ENCODE measurements at regions not wholly inside any gene's neighbourhood (a gene's known extent, or its start where the extent isn't known, plus 50 kb on each side); places are given as distances from the start of the nearest gene placed in this dataset.

DNA sequence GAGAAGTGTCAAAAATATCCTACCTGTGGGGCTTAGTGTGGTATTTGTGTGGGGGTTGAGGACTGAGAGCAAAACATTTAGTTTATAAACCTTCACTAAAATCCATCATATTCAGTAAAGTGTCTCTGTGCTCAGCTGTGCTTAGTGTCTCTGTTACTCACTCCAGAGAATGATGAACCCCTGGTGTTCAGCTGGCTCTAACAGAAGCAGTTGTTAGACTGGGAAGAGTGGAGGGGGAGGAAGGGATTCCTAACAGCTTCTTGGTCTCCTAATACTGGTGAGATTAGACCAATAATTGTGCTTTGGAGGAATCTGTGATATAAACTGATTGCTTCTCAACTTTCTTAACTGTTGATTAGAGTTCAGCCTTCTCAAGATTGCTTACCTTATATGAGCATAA lies 1123.5 kb downstream of the ROBO2 start:
- no peaks in the 10 kb centered on the region for H3K36me3 ChIP-seq
- TF ChIP-seq POLR2A (IDR thresholded peaks at IDR 0.05) (no peak), EP300 (IDR thresholded peaks at IDR 0.05) (no peak)
- TF ChIP-seq, protein P1, sequence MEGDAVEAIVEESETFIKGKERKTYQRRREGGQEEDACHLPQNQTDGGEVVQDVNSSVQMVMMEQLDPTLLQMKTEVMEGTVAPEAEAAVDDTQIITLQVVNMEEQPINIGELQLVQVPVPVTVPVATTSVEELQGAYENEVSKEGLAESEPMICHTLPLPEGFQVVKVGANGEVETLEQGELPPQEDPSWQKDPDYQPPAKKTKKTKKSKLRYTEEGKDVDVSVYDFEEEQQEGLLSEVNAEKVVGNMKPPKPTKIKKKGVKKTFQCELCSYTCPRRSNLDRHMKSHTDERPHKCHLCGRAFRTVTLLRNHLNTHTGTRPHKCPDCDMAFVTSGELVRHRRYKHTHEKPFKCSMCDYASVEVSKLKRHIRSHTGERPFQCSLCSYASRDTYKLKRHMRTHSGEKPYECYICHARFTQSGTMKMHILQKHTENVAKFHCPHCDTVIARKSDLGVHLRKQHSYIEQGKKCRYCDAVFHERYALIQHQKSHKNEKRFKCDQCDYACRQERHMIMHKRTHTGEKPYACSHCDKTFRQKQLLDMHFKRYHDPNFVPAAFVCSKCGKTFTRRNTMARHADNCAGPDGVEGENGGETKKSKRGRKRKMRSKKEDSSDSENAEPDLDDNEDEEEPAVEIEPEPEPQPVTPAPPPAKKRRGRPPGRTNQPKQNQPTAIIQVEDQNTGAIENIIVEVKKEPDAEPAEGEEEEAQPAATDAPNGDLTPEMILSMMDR (IDR thresholded peaks at IDR 0.05), result no peak
- no peaks in the 10 kb centered on the region for H3K9me3 ChIP-seq
- DNase-seq, result no peak
- no peak overlapping the region for H3K27ac ChIP-seq
- H3K4me3 ChIP-seq, result no peak overlapping the region
- no peaks in the 10 kb centered on the region for H3K4me1 ChIP-seq (ENCODE audit: insufficient read depth)
- peaks cover 4% of the 10 kb centered on the region for H3K27me3 ChIP-seq
- intact Hi-C loops (cut with DNase I), result no loop called here

DNA sequence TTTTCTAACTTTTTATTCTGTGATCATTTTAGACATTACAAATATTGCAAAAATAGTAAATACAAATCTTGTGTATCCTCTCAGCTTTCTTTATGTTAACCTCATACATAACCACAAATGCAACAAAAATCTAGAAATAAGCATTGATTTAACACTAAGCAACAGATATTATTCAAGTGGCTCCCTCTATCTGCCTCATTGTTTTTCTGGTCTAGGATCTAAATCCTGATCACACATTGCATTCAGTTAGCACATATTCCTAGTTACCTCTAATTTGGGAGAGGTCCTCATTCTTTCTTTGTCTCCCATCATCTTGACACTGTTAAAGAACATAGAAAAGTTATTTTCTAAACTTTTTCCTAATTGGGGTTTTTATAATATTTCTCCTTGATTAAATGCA lies 1126.0 kb downstream of the ROBO2 start:
- H3K4me3 ChIP-seq, result no peak overlapping the region
- H3K9me3 ChIP-seq, result no peaks in the 10 kb centered on the region
- H3K27ac ChIP-seq, result no peak overlapping the region
- TF ChIP-seq, protein P1 (IDR thresholded peaks at IDR 0.05), result no peak
- TF ChIP-seq POLR2A (IDR thresholded peaks at IDR 0.05), result no peak
- no peaks in the 10 kb centered on the region for H3K36me3 ChIP-seq
- no peaks in the 10 kb centered on the region for H3K4me1 ChIP-seq (ENCODE audit: insufficient read depth)
- DNase-seq, result no peak
- H3K27me3 ChIP-seq, result peaks cover 4% of the 10 kb centered on the region
- intact Hi-C loops (cut with DNase I), result no loop called here

DNA sequence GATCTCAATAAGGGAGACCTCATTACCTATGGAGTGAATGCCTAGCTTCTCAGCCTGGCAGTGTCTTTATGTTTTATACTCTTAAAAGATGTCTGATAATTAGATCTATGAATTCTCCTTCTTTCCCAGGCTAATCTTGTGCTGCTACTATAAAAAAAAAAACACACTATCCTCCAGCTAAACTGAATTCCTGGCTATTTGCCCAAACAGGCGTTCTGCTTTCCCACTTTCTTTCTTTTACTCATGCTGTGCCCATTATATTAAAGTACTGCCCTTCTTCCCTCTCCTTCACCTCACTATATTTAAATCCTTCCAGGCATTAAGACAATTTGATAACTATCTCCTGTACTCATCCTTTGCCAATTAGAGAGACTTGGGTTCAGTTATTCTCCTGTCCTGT lies 1134.9 kb downstream of the ROBO2 start:
- Histone ChIP-seq H3K27me3 (no peaks in the 10 kb centered on the region), H3K36me3 (no peaks in the 10 kb centered on the region), H3K4me3 (no peak overlapping the region), H3K9me3 (no peaks in the 10 kb centered on the region), H3K4me1 (ENCODE audit: insufficient read depth) (no peaks in the 10 kb centered on the region), H3K27ac (no peak overlapping the region)
- TF ChIP-seq POLR2A (IDR thresholded peaks at IDR 0.05) (no peak), EP300 (IDR thresholded peaks at IDR 0.05) (no peak)
- TF ChIP-seq, protein P1 (IDR thresholded peaks at IDR 0.05), result no peak
- 9 to 12% (median 10%) methylated on average over 1 of the region's 1 CpG for WGBS, 3 donors
- intact Hi-C loops (cut with DNase I), result no loop called here
- no peak for DNase-seq

DNA sequence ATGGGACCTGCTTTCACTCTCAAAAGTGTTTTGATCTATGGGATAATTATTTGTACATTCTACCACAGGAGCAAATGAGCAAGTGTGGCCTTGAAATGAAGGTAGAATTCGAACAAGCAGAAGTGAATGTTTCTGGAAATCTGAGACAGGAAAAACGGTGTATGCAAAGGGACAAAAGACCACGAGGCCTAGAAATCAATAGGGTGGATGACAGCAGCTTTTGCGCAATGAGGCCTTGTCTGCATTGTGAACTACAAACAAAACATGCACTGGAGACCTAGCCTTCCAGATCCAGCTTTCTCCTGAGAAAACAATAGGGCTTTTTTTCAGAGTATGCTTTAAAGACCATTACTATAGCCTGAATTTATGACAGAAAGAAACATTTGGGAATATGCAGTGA lies 1137.0 kb downstream of the ROBO2 start:
- Histone ChIP-seq H3K36me3 (no peaks in the 10 kb centered on the region), H3K9me3 (no peaks in the 10 kb centered on the region), H3K27ac (no peak overlapping the region), H3K4me3 (no peak overlapping the region), H3K4me1 (ENCODE audit: insufficient read depth) (no peaks in the 10 kb centered on the region), H3K27me3 (no peaks in the 10 kb centered on the region)
- 87 to 91% (median 89%) methylated on average over 4 of the region's 4 CpGs for WGBS, 3 donors
- intact Hi-C loops (cut with DNase I), result no loop called here
- no peak for TF ChIP-seq POLR2A (IDR thresholded peaks at IDR 0.05)
- DNase-seq, result no peak

DNA sequence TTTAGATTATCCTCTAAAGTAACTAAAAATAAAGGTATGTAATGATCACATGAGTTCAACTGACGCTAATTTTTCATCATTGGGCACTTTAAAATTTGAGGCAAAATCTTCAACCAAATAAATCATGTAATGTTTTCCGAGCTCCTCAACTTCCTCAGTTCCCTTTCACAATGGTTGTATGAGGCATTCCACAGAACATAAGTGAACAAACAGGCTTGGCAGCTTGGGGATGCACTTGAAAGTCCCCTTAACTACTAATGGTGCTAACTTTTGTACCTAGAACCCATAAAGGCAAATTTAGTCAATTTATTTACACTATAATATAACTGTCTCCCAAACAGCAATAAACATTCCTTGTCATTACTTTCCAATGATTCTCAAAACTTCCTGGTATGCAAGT lies 1137.9 kb downstream of the ROBO2 start:
- no peaks in the 10 kb centered on the region for H3K27me3 ChIP-seq
- intact Hi-C loops (cut with DNase I), result no loop called here
- WGBS, 3 donors, result 86 to 89% (median 88%) methylated on average over 2 of the region's 2 CpGs
- no peaks in the 10 kb centered on the region for H3K36me3 ChIP-seq
- H3K9me3 ChIP-seq, result no peaks in the 10 kb centered on the region
- TF ChIP-seq, protein P1 (IDR thresholded peaks at IDR 0.05), result no peak
- TF ChIP-seq EP300 (IDR thresholded peaks at IDR 0.05) (no peak), POLR2A (IDR thresholded peaks at IDR 0.05) (no peak)
- no peak overlapping the region for H3K4me3 ChIP-seq
- H3K27ac ChIP-seq, result no peak overlapping the region
- H3K4me1 ChIP-seq (ENCODE audit: insufficient read depth), result no peaks in the 10 kb centered on the region
- DNase-seq, result no peak
